ENCODE measurements at regions not wholly inside any gene's neighbourhood (a gene's known extent, or its start where the extent isn't known, plus 50 kb on each side); places are given as distances from the start of the nearest gene placed in this dataset.

DNA sequence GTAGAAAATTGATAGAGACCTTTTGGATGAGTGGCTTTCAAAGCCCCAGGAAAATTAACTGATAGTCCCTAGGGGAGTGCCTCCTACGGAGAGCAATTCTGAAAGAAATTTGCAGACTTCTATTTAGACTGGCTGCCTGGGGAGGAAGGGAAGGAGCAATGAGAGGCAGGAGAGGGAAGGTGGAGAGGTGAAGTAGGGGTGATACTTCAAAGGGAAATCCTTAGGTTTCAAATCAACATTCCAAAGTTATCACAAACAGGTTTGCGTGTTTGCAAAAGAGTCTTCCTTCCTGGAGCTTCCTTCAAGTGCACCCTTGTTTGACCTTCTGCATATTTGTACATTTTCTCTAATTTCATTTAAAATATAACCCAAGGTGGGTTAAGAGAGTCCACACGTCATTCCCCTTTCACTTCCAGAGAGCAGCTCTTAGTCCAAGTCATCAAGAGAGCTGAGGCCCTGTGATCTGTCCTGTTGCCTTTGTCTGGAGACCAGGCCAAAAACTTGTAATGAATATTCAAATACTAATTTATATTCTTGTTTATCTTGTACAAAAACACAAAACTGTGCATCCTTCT lies 157.8 kb downstream of the CLCN4 start:
- H3K27ac ChIP-seq (ENCODE audit: low read depth, low read length, poor library complexity, severe bottlenecking) = no peak overlapping the region
- no peaks in the 10 kb centered on the region for H3K9me3 ChIP-seq (ENCODE audit: low read length)
- no peak for TF ChIP-seq EZH2 (IDR thresholded peaks at IDR 0.05; ENCODE audit: borderline replicate concordance, low read length)
- TF ChIP-seq, protein P1, sequence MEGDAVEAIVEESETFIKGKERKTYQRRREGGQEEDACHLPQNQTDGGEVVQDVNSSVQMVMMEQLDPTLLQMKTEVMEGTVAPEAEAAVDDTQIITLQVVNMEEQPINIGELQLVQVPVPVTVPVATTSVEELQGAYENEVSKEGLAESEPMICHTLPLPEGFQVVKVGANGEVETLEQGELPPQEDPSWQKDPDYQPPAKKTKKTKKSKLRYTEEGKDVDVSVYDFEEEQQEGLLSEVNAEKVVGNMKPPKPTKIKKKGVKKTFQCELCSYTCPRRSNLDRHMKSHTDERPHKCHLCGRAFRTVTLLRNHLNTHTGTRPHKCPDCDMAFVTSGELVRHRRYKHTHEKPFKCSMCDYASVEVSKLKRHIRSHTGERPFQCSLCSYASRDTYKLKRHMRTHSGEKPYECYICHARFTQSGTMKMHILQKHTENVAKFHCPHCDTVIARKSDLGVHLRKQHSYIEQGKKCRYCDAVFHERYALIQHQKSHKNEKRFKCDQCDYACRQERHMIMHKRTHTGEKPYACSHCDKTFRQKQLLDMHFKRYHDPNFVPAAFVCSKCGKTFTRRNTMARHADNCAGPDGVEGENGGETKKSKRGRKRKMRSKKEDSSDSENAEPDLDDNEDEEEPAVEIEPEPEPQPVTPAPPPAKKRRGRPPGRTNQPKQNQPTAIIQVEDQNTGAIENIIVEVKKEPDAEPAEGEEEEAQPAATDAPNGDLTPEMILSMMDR (IDR thresholded peaks at IDR 0.05; ENCODE audit: low read length) = no peak
- H3K9me2 ChIP-seq (ENCODE audit: low read depth, low read length) = no peaks in the 10 kb centered on the region
- H3K27me3 ChIP-seq (ENCODE audit: insufficient read depth, low read length) = no peaks in the 10 kb centered on the region
- H3K4me3 ChIP-seq (ENCODE audit: low read depth, low read length, poor library complexity, severe bottlenecking) = no peak overlapping the region
- H3K9ac ChIP-seq (ENCODE audit: low read length) = no peak overlapping the region
- H3F3A ChIP-seq (ENCODE audit: insufficient read depth, low read length) = no peaks in the 10 kb centered on the region
- no peaks in the 10 kb centered on the region for H3K79me2 ChIP-seq (ENCODE audit: insufficient read depth, low read length)
- no peaks in the 10 kb centered on the region for H3K4me1 ChIP-seq (ENCODE audit: insufficient read depth, low read length, severe bottlenecking)
- no peak overlapping the region for H3K4me2 ChIP-seq (ENCODE audit: low read length)
- no peaks in the 10 kb centered on the region for H3K36me3 ChIP-seq (ENCODE audit: insufficient read depth, low read length)
- H4K20me1 ChIP-seq (ENCODE audit: insufficient read depth, low read length) = no peaks in the 10 kb centered on the region
- H2AFZ ChIP-seq (ENCODE audit: low read length) = no peak overlapping the region

DNA sequence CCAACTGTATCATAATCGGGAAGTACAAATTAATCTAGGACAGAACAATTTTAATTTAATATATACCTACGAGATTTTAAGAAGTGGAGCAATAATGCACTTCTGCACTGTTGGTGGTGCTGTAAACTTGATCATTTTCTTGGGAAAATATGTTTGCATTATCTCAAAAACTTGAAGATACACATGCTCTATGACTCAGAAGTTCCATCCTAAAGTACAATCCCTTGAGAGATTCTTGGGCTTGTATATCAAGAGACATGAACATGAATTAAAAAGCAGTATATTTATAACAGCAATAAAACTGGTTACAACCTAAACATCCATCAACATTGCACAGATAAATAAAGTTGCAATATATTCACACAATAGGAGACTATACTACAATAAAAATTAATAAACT lies 168.8 kb downstream of the CLCN4 start:
- Histone ChIP-seq H3K9ac (ENCODE audit: low read length) (no peak overlapping the region), H3K4me1 (ENCODE audit: insufficient read depth, low read length, severe bottlenecking) (no peaks in the 10 kb centered on the region), H3K27me3 (ENCODE audit: insufficient read depth, low read length) (no peaks in the 10 kb centered on the region), H3K36me3 (ENCODE audit: insufficient read depth, low read length) (no peaks in the 10 kb centered on the region), H3K9me3 (ENCODE audit: low read length) (no peaks in the 10 kb centered on the region), H4K20me1 (ENCODE audit: insufficient read depth, low read length) (no peaks in the 10 kb centered on the region), H3K4me3 (ENCODE audit: low read depth, low read length, poor library complexity, severe bottlenecking) (no peak overlapping the region), H3K79me2 (ENCODE audit: insufficient read depth, low read length) (no peaks in the 10 kb centered on the region), H3K9me2 (ENCODE audit: low read depth, low read length) (no peaks in the 10 kb centered on the region), H3K4me2 (ENCODE audit: low read length) (no peak overlapping the region), H2AFZ (ENCODE audit: low read length) (no peak overlapping the region), H3K27ac (ENCODE audit: low read depth, low read length, poor library complexity, severe bottlenecking) (no peak overlapping the region), H3F3A (ENCODE audit: insufficient read depth, low read length) (no peaks in the 10 kb centered on the region)
- no peak for TF ChIP-seq EZH2 (IDR thresholded peaks at IDR 0.05; ENCODE audit: borderline replicate concordance, low read length)
- TF ChIP-seq, protein P1 (IDR thresholded peaks at IDR 0.05; ENCODE audit: low read length) = no peak

DNA sequence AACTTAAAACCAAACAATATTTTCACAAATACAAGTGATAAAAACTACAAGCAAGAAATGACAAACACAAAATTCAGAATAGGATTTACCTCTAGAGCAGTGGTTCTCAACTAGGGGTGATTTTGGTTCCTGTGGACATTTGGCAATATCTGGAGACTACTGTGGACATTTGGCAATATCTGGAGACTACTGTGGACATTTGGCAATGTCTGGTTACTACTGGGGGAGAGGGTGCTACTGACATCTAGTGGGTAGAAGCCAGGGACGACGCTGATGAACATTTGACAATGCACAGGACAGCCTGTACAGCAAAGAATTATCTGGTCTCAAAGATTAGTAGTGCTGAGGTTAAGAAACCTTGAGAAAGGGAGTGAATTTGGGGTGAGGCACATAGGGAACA lies 169.8 kb downstream of the CLCN4 start:
- no peaks in the 10 kb centered on the region for H3K9me2 ChIP-seq (ENCODE audit: low read depth, low read length)
- TF ChIP-seq EZH2 (IDR thresholded peaks at IDR 0.05; ENCODE audit: borderline replicate concordance, low read length) = no peak
- TF ChIP-seq, protein P1 (IDR thresholded peaks at IDR 0.05; ENCODE audit: low read length) = peak; percentile 29; the same call in 1 of the 2 replicates
- no peaks in the 10 kb centered on the region for H3K36me3 ChIP-seq (ENCODE audit: insufficient read depth, low read length)
- H3F3A ChIP-seq (ENCODE audit: insufficient read depth, low read length) = no peaks in the 10 kb centered on the region
- no peaks in the 10 kb centered on the region for H3K9me3 ChIP-seq (ENCODE audit: low read length)
- H3K79me2 ChIP-seq (ENCODE audit: insufficient read depth, low read length) = no peaks in the 10 kb centered on the region
- H3K4me3 ChIP-seq (ENCODE audit: low read depth, low read length, poor library complexity, severe bottlenecking) = no peak overlapping the region
- no peaks in the 10 kb centered on the region for H3K27me3 ChIP-seq (ENCODE audit: insufficient read depth, low read length)
- no peak overlapping the region for H3K27ac ChIP-seq (ENCODE audit: low read depth, low read length, poor library complexity, severe bottlenecking)
- H3K4me2 ChIP-seq (ENCODE audit: low read length) = no peak overlapping the region
- H3K9ac ChIP-seq (ENCODE audit: low read length) = no peak overlapping the region
- H2AFZ ChIP-seq (ENCODE audit: low read length) = no peak overlapping the region
- H3K4me1 ChIP-seq (ENCODE audit: insufficient read depth, low read length, severe bottlenecking) = no peaks in the 10 kb centered on the region
- H4K20me1 ChIP-seq (ENCODE audit: insufficient read depth, low read length) = no peaks in the 10 kb centered on the region
